ENCODE measurements at regions not wholly inside any gene's neighbourhood (a gene's known extent, or its start where the extent isn't known, plus 50 kb on each side); places are given as distances from the start of the nearest gene placed in this dataset.

- H3K4me3 ChIP-seq (ENCODE audit: control insufficient read depth, low read depth, low read length): no peak overlapping the region
- no peak for DNase-seq (ENCODE audit: low read depth)
- TF ChIP-seq, protein P1, sequence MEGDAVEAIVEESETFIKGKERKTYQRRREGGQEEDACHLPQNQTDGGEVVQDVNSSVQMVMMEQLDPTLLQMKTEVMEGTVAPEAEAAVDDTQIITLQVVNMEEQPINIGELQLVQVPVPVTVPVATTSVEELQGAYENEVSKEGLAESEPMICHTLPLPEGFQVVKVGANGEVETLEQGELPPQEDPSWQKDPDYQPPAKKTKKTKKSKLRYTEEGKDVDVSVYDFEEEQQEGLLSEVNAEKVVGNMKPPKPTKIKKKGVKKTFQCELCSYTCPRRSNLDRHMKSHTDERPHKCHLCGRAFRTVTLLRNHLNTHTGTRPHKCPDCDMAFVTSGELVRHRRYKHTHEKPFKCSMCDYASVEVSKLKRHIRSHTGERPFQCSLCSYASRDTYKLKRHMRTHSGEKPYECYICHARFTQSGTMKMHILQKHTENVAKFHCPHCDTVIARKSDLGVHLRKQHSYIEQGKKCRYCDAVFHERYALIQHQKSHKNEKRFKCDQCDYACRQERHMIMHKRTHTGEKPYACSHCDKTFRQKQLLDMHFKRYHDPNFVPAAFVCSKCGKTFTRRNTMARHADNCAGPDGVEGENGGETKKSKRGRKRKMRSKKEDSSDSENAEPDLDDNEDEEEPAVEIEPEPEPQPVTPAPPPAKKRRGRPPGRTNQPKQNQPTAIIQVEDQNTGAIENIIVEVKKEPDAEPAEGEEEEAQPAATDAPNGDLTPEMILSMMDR (IDR thresholded peaks at IDR 0.05; ENCODE audit: control insufficient read depth, insufficient read depth, low read depth, low read length, missing control alignments): no peak
Measured at GRCh38 chr12:18895540-18895939, 157.6 kb downstream of the CAPZA3 start.

DNA sequence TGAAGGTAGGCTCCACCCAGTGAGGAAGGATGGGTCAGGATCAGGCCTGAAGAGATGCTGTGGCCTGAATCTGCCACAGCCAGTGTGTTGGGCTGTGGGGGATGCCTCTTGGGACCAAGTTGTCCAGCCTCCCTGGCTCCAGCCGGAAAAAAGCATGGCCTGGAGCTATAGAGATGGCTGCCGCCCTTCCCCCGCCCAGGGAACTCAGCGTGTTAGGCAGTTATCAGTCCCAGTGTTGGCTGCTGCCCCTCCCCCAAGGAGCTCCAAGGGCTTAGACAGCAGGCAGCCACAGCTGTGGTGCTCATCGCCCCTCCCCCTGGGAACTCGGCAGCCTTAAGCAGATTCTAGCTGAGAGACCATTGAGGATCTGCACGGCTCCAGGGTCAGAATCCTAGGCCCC is 158.0 kb downstream of the CAPZA3 start:
- DNase-seq (ENCODE audit: low read depth): no peak
- H3K4me3 ChIP-seq (ENCODE audit: control insufficient read depth, low read depth, low read length): no peak overlapping the region
- TF ChIP-seq, protein P1 (IDR thresholded peaks at IDR 0.05; ENCODE audit: control insufficient read depth, insufficient read depth, low read depth, low read length, missing control alignments): no peak

DNA sequence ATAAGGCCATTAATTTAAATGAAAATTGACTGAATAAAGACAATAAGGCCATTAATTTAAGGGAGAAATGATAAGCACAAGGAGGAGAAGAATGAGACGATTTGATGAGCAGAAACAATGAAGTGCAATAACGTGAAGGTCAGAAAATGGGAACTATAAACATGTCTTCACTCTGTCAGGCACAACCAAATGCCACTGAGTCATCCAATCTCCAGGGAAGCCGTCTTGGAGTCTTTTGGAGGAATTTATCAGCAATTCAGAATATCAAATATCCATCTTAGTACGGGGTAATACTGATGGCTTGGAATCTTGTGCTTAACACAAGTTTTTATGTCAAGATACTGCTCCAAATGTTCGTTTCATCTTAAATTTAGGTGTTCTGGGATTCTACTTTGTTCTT is 159.9 kb downstream of the CAPZA3 start:
- no peak for DNase-seq (ENCODE audit: low read depth)
- no peak overlapping the region for H3K4me3 ChIP-seq (ENCODE audit: control insufficient read depth, low read depth, low read length)
- TF ChIP-seq, protein P1 (IDR thresholded peaks at IDR 0.05; ENCODE audit: control insufficient read depth, insufficient read depth, low read depth, low read length, missing control alignments): no peak

DNA sequence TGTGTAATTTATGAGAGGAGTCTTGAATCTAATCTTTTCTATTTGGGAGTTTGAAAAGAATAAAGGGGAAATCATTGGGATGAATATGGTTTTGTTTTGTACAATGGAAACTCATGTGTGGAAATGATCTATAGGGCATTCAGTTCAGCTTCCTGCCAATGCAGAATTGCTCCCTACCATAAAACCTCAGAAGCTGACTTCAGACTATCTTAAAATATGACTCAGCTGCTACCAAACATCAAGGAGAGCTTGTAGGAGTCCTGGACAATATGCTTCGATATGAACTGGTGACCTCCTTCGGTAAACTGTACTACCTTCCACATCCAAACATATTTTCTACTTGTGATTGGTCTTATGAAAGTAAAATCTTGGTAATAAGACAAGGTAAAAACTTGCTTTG is 160.6 kb downstream of the CAPZA3 start:
- no peak overlapping the region for H3K4me3 ChIP-seq (ENCODE audit: control insufficient read depth, low read depth, low read length)
- no peak for DNase-seq (ENCODE audit: low read depth)
- TF ChIP-seq, protein P1 (IDR thresholded peaks at IDR 0.05; ENCODE audit: control insufficient read depth, insufficient read depth, low read depth, low read length, missing control alignments): no peak

- TF ChIP-seq, protein P1 (IDR thresholded peaks at IDR 0.05; ENCODE audit: control insufficient read depth, insufficient read depth, low read depth, low read length, missing control alignments): no peak
- no peak for DNase-seq (ENCODE audit: low read depth)
Measured at GRCh38 chr12:18899162-18899561, 161.2 kb downstream of the CAPZA3 start.

GRCh38 chr12:18899678-18900317 is 161.9 kb downstream of the CAPZA3 start:
- TF ChIP-seq, protein P1 (IDR thresholded peaks at IDR 0.05; ENCODE audit: control insufficient read depth, insufficient read depth, low read depth, low read length, missing control alignments): no peak
- DNase-seq (ENCODE audit: low read depth): no peak
- H3K4me3 ChIP-seq (ENCODE audit: control insufficient read depth, low read depth, low read length): no peak overlapping the region

More at GRCh38 chr12:18899162-18899561, 161.2 kb downstream of the CAPZA3 start:
- no peak overlapping the region for H3K4me3 ChIP-seq (ENCODE audit: control insufficient read depth, low read depth, low read length)
